ENCODE measurements at regions not wholly inside any gene's neighbourhood (a gene's known extent, or its start where the extent isn't known, plus 50 kb on each side); places are given as distances from the start of the nearest gene placed in this dataset.

DNA sequence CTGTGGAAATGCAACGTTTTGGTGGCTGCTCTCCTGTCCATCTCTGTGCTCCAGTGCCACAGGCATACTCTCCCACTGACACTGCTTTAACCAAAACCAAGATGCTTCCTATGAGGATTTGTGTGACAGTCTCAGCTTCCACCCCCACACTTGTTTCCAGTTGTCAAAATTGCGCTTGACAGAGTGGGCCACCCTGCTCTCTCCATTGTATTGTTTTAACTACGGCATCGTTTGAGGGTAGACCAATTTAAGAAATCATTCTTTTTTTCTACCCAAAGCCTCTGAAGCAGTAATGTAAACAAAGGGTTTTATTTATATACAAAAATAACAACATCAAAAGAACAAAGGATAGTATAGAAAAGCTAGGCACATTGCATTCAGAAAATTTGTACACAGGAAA lies 178.0 kb downstream of the INHBA start:
- TF ChIP-seq, protein P1, sequence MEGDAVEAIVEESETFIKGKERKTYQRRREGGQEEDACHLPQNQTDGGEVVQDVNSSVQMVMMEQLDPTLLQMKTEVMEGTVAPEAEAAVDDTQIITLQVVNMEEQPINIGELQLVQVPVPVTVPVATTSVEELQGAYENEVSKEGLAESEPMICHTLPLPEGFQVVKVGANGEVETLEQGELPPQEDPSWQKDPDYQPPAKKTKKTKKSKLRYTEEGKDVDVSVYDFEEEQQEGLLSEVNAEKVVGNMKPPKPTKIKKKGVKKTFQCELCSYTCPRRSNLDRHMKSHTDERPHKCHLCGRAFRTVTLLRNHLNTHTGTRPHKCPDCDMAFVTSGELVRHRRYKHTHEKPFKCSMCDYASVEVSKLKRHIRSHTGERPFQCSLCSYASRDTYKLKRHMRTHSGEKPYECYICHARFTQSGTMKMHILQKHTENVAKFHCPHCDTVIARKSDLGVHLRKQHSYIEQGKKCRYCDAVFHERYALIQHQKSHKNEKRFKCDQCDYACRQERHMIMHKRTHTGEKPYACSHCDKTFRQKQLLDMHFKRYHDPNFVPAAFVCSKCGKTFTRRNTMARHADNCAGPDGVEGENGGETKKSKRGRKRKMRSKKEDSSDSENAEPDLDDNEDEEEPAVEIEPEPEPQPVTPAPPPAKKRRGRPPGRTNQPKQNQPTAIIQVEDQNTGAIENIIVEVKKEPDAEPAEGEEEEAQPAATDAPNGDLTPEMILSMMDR (IDR thresholded peaks at IDR 0.05; ENCODE audit: unreplicated experiment), result no peak
- DNase-seq (ENCODE audit: low spot score), result no peak
- Mint-ChIP-seq H3K9me3 (ENCODE audit: unreplicated experiment) (no peaks in the 10 kb centered on the region), H3K4me1 (ENCODE audit: unreplicated experiment) (no peaks in the 10 kb centered on the region), H3K27me3 (ENCODE audit: unreplicated experiment) (peaks cover 9% of the 10 kb centered on the region), H3K27ac (ENCODE audit: unreplicated experiment) (no peak overlapping the region), H3K36me3 (ENCODE audit: low read depth, unreplicated experiment) (peaks cover 3% of the 10 kb centered on the region), H3K4me3 (ENCODE audit: unreplicated experiment) (no peak overlapping the region)

DNA sequence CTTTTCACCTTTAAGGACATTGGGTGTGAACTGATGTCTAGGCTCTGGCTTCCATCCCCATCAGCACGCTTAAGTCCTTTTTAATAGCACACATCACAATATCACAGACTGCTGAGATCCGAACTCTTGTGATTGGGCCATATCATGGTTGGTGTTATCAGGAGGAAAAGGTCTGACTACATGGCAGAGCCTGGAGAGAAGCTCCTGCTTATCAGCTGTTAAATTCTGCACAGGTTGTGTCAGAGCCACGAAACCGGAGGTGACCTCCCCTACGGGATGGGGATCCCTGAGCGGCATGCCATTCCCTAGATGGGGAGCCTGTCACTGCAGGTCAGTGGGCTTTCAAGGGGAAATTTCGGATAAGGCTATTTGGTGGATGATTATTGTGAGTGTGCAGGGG lies 182.4 kb downstream of the INHBA start:
- TF ChIP-seq, protein P1 (IDR thresholded peaks at IDR 0.05; ENCODE audit: unreplicated experiment), result no peak
- Mint-ChIP-seq H3K36me3 (ENCODE audit: low read depth, unreplicated experiment) (peaks cover 3% of the 10 kb centered on the region), H3K4me3 (ENCODE audit: unreplicated experiment) (no peak overlapping the region), H3K27ac (ENCODE audit: unreplicated experiment) (no peak overlapping the region), H3K9me3 (ENCODE audit: unreplicated experiment) (no peaks in the 10 kb centered on the region), H3K4me1 (ENCODE audit: unreplicated experiment) (no peaks in the 10 kb centered on the region), H3K27me3 (ENCODE audit: unreplicated experiment) (peaks cover 7% of the 10 kb centered on the region)
- no peak for DNase-seq (ENCODE audit: low spot score)

GRCh38 chr7:41517771-41518170 lies 185.1 kb downstream of the INHBA start:
- Mint-ChIP-seq H3K4me1 (ENCODE audit: unreplicated experiment) (no peaks in the 10 kb centered on the region), H3K36me3 (ENCODE audit: low read depth, unreplicated experiment) (peaks cover 3% of the 10 kb centered on the region), H3K9me3 (ENCODE audit: unreplicated experiment) (no peaks in the 10 kb centered on the region), H3K27me3 (ENCODE audit: unreplicated experiment) (no peaks in the 10 kb centered on the region), H3K27ac (ENCODE audit: unreplicated experiment) (no peak overlapping the region), H3K4me3 (ENCODE audit: unreplicated experiment) (no peak overlapping the region)
- DNase-seq (ENCODE audit: low spot score), result no peak
- TF ChIP-seq, protein P1 (IDR thresholded peaks at IDR 0.05; ENCODE audit: unreplicated experiment), result no peak

GRCh38 chr7:41508755-41509154 lies 194.1 kb downstream of the INHBA start:
- H3K27ac Mint-ChIP-seq (ENCODE audit: unreplicated experiment), result peak overlapping the region; percentile 69

GRCh38 chr7:41507686-41508268 lies 195.1 kb downstream of the INHBA start:
- H3K4me1 Mint-ChIP-seq (ENCODE audit: unreplicated experiment), result peaks cover 17% of the 10 kb centered on the region
- no peaks in the 10 kb centered on the region for H3K36me3 Mint-ChIP-seq (ENCODE audit: low read depth, unreplicated experiment)
- TF ChIP-seq, protein P1 (IDR thresholded peaks at IDR 0.05; ENCODE audit: unreplicated experiment), result no peak
- H3K27me3 Mint-ChIP-seq (ENCODE audit: unreplicated experiment), result peaks cover 2% of the 10 kb centered on the region
- H3K9me3 Mint-ChIP-seq (ENCODE audit: unreplicated experiment), result no peaks in the 10 kb centered on the region
- peak overlapping the region; percentile 70 for H3K27ac Mint-ChIP-seq (ENCODE audit: unreplicated experiment)
- no peak overlapping the region for H3K4me3 Mint-ChIP-seq (ENCODE audit: unreplicated experiment)
- no peak for DNase-seq (ENCODE audit: low spot score)

More at GRCh38 chr7:41508755-41509154, 194.1 kb downstream of the INHBA start:
- H3K27me3 Mint-ChIP-seq (ENCODE audit: unreplicated experiment), result peaks cover 2% of the 10 kb centered on the region
- no peak for DNase-seq (ENCODE audit: low spot score)
- H3K4me3 Mint-ChIP-seq (ENCODE audit: unreplicated experiment), result no peak overlapping the region
- TF ChIP-seq, protein P1 (IDR thresholded peaks at IDR 0.05; ENCODE audit: unreplicated experiment), result no peak
- no peaks in the 10 kb centered on the region for H3K36me3 Mint-ChIP-seq (ENCODE audit: low read depth, unreplicated experiment)
- H3K9me3 Mint-ChIP-seq (ENCODE audit: unreplicated experiment), result no peaks in the 10 kb centered on the region
- H3K4me1 Mint-ChIP-seq (ENCODE audit: unreplicated experiment), result peaks cover 17% of the 10 kb centered on the region
